Smooth muscle cell (in vitro differentiated cells): ENCODE measurements at regions not wholly inside any gene's neighbourhood (a gene's known extent, or its start where the extent isn't known, plus 50 kb on each side); places are given as distances from the start of the nearest gene placed in this dataset.

Source experiments
- DNase-seq: peaks from one replicate; lab custom pipeline; 2025; ENCODE audit not compliant: unreplicated experiment; lab: John Stamatoyannopoulos, UW
- H2AFZ ChIP-seq: fragments of 200-600 bp; sonication (generic); 2 replicates; pipeline ENCODE4 v1.6.0; 2016; ENCODE audit warnings: antibody characterized with exemption, low read depth, mild to moderate bottlenecking
- H3F3A ChIP-seq: fragments of 200-600 bp; sonication (generic); 2 replicates; pipeline ENCODE4 v1.6.0; 2017; ENCODE audit warnings: antibody characterized with exemption, low read depth
- H3K27ac ChIP-seq: fragments of 200-600 bp; sonication (generic); 2 replicates; pipeline ENCODE4 v1.5.1; 2016; ENCODE audit warnings: low read depth, mild to moderate bottlenecking
- H3K27me3 ChIP-seq: fragments of 200-600 bp; sonication (generic); 2 replicates; pipeline ENCODE4 v1.6.1; 2016; ENCODE audit warnings: low read depth, mild to moderate bottlenecking
- H3K36me3 ChIP-seq: fragments of 200-600 bp; sonication (generic); 2 replicates; pipeline ENCODE4 v1.5.1; 2016; ENCODE audit warnings: low read depth
- H3K4me1 ChIP-seq: fragments of 200-600 bp; sonication (generic); 2 replicates; pipeline ENCODE4 v1.5.1; 2016; ENCODE audit warnings: low read depth
- H3K4me2 ChIP-seq: fragments of 200-600 bp; sonication (generic); 2 replicates; pipeline ENCODE4 v1.6.0; 2016; ENCODE audit warnings: mild to moderate bottlenecking
- H3K4me3 ChIP-seq: fragments of 200-600 bp; sonication (generic); 2 replicates; pipeline ENCODE4 v1.5.1; 2016; ENCODE audit warnings: mild to moderate bottlenecking
- H3K79me2 ChIP-seq: fragments of 200-600 bp; sonication (generic); 2 replicates; pipeline ENCODE4 v1.6.0; 2016; ENCODE audit warnings: low read depth, mild to moderate bottlenecking
- H3K9ac ChIP-seq: fragments of 200-600 bp; sonication (generic); 2 replicates; pipeline ENCODE4 v1.6.0; 2016; ENCODE audit warnings: low read depth
- H3K9me3 ChIP-seq: fragments of 200-600 bp; sonication (generic); replicated peaks from 2 replicates; pipeline ENCODE4 v1.5.1; 2016; ENCODE audit warnings: low read depth
- H4K20me1 ChIP-seq: fragments of 200-600 bp; sonication (generic); 2 replicates; pipeline ENCODE4 v1.6.0; 2016; ENCODE audit warnings: low read depth
- WGBS: methylation state at CpG from one replicate; pipeline ENCODE4 v1.1.7; 2016; ENCODE audit warnings: low lambda C conversion rate; 5-methylcytosine and 5-hydroxymethylcytosine counted together
- TF ChIP-seq, protein P1 (sequence below): fragments of 200-600 bp; sonication (generic); IDR thresholded peaks from 2 replicates; pipeline ENCODE4 v1.5.1; 2017; ENCODE audit warnings: borderline replicate concordance, mild to moderate bottlenecking, antibody characterized with exemption; ENCODE audit not compliant: insufficient read depth, poor library complexity, severe bottlenecking

DNA sequence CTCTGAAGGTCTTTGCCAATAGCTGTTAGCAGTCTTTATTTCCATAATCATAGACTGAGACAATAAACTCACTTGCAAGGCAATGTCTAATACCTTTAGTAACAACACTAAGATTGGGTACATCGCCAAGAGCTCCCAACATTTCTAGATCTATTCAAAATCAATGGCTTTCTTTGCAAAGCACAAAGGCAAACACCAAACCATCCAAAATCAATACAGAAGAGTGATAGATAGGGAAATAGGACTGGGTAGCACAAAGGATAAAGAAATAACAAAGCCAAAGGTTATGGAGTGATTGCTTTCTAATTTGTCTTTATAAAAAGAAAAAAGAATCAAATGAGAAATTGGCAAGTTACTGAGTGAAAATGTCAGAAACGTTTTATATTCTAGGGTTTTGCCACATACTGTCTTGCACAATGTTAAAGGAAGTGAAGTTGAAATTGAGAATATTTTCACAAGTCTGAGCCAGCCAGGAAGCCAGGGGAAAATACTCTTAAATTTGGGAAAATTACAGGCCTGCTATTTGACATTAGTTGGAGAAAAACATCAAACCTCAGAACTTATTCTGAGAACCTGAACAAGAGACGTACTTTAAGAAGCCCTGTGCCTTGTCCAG lies 53.3 kb upstream of the LHFPL2 start:
- Histone ChIP-seq H3K9me3 (no peaks in the 10 kb centered on the region), H3K4me2 (no peak overlapping the region), H3K9ac (no peak overlapping the region), H3F3A (peaks cover 25% of the 10 kb centered on the region), H3K4me1 (no peaks in the 10 kb centered on the region), H3K79me2 (no peaks in the 10 kb centered on the region), H3K27me3 (no peaks in the 10 kb centered on the region), H3K4me3 (no peak overlapping the region), H4K20me1 (no peaks in the 10 kb centered on the region), H3K36me3 (no peaks in the 10 kb centered on the region), H2AFZ (no peak overlapping the region), H3K27ac (no peak overlapping the region)
- TF ChIP-seq, protein P1, sequence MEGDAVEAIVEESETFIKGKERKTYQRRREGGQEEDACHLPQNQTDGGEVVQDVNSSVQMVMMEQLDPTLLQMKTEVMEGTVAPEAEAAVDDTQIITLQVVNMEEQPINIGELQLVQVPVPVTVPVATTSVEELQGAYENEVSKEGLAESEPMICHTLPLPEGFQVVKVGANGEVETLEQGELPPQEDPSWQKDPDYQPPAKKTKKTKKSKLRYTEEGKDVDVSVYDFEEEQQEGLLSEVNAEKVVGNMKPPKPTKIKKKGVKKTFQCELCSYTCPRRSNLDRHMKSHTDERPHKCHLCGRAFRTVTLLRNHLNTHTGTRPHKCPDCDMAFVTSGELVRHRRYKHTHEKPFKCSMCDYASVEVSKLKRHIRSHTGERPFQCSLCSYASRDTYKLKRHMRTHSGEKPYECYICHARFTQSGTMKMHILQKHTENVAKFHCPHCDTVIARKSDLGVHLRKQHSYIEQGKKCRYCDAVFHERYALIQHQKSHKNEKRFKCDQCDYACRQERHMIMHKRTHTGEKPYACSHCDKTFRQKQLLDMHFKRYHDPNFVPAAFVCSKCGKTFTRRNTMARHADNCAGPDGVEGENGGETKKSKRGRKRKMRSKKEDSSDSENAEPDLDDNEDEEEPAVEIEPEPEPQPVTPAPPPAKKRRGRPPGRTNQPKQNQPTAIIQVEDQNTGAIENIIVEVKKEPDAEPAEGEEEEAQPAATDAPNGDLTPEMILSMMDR: no peak
- WGBS: 83% methylated on average over 3 of the region's 3 CpGs
- no peak for DNase-seq

DNA sequence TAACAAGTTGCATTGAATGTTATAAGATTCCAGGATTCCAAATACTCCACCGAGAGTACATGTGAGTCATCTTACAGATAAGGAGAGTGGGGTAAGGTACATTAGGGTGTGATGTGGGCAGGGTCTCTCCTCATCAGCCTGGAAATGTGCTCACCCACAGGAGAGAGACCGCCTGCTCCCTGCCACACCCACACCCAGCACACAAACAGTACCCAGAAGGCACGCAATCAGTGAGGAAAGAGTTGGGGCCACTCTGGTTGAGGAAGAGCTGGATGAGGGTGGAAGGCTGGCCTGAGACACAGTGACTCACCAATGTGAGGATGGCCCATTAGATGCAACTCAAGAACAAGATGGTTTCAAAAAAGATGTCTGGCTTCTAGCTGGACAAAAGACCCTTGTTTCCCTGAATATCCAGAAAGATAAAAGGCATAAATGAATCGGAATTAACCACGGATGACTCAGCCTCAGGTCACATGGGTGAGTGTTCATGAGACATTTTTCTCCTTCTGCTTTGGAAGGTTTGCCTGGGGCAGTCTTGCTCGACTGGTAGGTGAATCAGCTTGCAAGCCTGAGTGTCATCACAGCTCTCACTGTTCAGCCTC lies 51.1 kb upstream of the LHFPL2 start:
- Histone ChIP-seq H3K27me3 (no peaks in the 10 kb centered on the region), H2AFZ (peak overlapping the region; percentile 52), H3K79me2 (no peaks in the 10 kb centered on the region), H3F3A (peaks cover 25% of the 10 kb centered on the region), H3K27ac (peak overlapping the region; percentile 93), H3K9ac (peak overlapping the region; percentile 60), H4K20me1 (no peaks in the 10 kb centered on the region), H3K4me1 (no peaks in the 10 kb centered on the region), H3K9me3 (no peaks in the 10 kb centered on the region), H3K36me3 (no peaks in the 10 kb centered on the region), H3K4me2 (peak overlapping the region; percentile 21), H3K4me3 (no peak overlapping the region)
- TF ChIP-seq, protein P1: no peak
- DNase-seq: no peak
- WGBS: 16% methylated on average over 6 of the region's 6 CpGs

DNA sequence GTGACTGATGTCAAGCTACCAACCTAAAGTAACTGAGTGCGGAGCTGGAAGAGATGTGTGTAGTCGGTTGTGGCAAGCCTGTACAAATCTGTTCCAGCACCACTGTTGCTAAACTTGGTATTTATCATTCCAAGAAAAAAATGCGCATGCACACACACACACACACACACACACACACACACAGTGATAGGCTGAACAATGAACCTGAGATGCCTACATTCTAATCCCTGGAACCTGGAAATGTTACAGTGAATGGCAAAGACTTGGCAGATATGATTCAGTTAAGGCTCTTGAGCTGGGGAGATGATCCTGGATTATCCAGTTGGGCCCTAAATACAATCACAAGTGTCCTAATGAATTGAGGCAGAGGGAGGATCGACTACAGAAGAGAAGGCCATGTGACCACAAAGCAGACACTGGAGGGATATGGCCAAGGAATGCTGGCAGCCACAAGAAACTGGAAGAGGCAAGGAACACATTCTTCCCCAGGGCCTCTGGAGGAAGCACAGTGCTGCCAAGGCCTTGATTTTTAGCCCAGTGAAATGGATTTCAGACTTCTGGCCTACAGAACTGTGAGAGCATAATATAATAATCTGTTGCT lies 49.7 kb upstream of the LHFPL2 start:
- peak overlapping the region; percentile 0 for H3K4me2 ChIP-seq
- H3K36me3 ChIP-seq: no peaks in the 10 kb centered on the region
- no peak overlapping the region for H3K9ac ChIP-seq
- no peaks in the 10 kb centered on the region for H3K4me1 ChIP-seq
- TF ChIP-seq, protein P1: no peak
- H3F3A ChIP-seq: peaks cover 25% of the 10 kb centered on the region
- H3K27me3 ChIP-seq: no peaks in the 10 kb centered on the region
- no peaks in the 10 kb centered on the region for H3K79me2 ChIP-seq
- H3K9me3 ChIP-seq: no peaks in the 10 kb centered on the region
- no peak for DNase-seq
- peak overlapping the region; percentile 93 for H3K27ac ChIP-seq
- H4K20me1 ChIP-seq: no peaks in the 10 kb centered on the region
- 21% methylated on average over 4 of the region's 4 CpGs for WGBS
- no peak overlapping the region for H3K4me3 ChIP-seq
- H2AFZ ChIP-seq: no peak overlapping the region
